PC-9 (cell line): ENCODE measurements at regions not wholly inside any gene's neighbourhood (a gene's known extent, or its start where the extent isn't known, plus 50 kb on each side); places are given as distances from the start of the nearest gene placed in this dataset.

ENCODE experiments used
- CTCF ChIP-seq: fragments of 200-600 bp; sonication (generic); conservative IDR thresholded peaks from 2 replicates; pipeline ENCODE4 v1.6.1; 2017; ENCODE audit warnings: mixed run types, antibody characterized with exemption, mild to moderate bottlenecking, moderate library complexity
- EZH2 ChIP-seq: fragments of 200-600 bp; sonication (generic); IDR thresholded peaks from 2 replicates; pipeline ENCODE4 v1.8.0; 2017; ENCODE audit warnings: antibody characterized with exemption, low read depth

- TF ChIP-seq CTCF (peak; percentile 63), EZH2 (no peak)
These were observed 51.0 kb upstream of the NHSL2 start for GRCh38 chrX:71859637-71860036.
